ENCODE measurements at regions not wholly inside any gene's neighbourhood (a gene's known extent, or its start where the extent isn't known, plus 50 kb on each side); places are given as distances from the start of the nearest gene placed in this dataset.

- H3K4me1 ChIP-seq, result no peaks in the 10 kb centered on the region
- intact Hi-C loops (cut with DNase I), result no loop called here
- no peak for TF ChIP-seq CTCF (IDR thresholded peaks at IDR 0.05)
- H3K27ac ChIP-seq, result no peak overlapping the region
- H3K4me3 ChIP-seq, result no peak overlapping the region
- H3K27me3 ChIP-seq, result no peaks in the 10 kb centered on the region
- WGBS, 2 donors, result 0 to 8% methylated on average over 1 of the region's 1 CpG
- H3K36me3 ChIP-seq, result no peaks in the 10 kb centered on the region
- DNase-seq (peak in 2 of 6 donors; percentile 13 to 17), ATAC-seq (no peak), FAIRE-seq (no peak)
- H3K9me3 ChIP-seq, result no peaks in the 10 kb centered on the region
Observed at GRCh38 chr4:149291463-149291862, 524.2 kb downstream of the IQCM start.

GRCh38 chr4:149280806-149281205 is 534.8 kb downstream of the IQCM start:
- Histone ChIP-seq H3K27me3 (no peaks in the 10 kb centered on the region), H3K9me3 (no peaks in the 10 kb centered on the region), H3K36me3 (no peaks in the 10 kb centered on the region), H3K4me3 (no peak overlapping the region), H3K4me1 (no peaks in the 10 kb centered on the region), H3K27ac (no peak overlapping the region)
- TF ChIP-seq CTCF (IDR thresholded peaks at IDR 0.05), result no peak
- ATAC-seq (no peak), FAIRE-seq (no peak), DNase-seq (no peak)
- intact Hi-C loops (cut with DNase I), result no loop called here
- 31 to 42% methylated on average over 3 of the region's 3 CpGs for WGBS, 2 donors

GRCh38 chr4:149279776-149280175 is 535.9 kb downstream of the IQCM start:
- H3K4me1 ChIP-seq, result no peaks in the 10 kb centered on the region
- ATAC-seq (no peak), DNase-seq (no peak), FAIRE-seq (no peak)
- no peaks in the 10 kb centered on the region for H3K9me3 ChIP-seq
- no peaks in the 10 kb centered on the region for H3K27me3 ChIP-seq
- no peaks in the 10 kb centered on the region for H3K36me3 ChIP-seq
- TF ChIP-seq CTCF (IDR thresholded peaks at IDR 0.05), result no peak
- no peak overlapping the region for H3K27ac ChIP-seq
- intact Hi-C loops (cut with DNase I), result no loop called here
- H3K4me3 ChIP-seq, result no peak overlapping the region
- 39 to 46% methylated on average over 4 of the region's 4 CpGs for WGBS, 2 donors

DNA sequence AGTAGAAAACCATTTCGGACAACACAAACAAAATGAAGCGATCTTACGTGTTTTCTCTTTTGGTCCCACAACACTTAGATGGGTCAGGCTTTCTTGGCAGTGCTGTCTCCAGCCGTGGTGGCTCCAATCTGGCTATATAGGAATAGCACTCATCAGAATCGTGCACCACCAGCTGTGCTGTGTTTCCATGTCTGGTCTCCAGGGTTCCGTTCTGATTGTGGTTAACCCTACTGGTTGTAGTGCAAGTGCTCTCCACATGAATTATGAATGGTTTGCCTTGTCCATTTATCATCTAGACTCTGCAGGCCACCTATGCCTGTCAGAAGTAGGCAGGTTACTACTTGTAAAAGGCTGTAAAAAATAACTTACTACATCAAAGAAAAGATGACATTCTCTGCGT is 536.3 kb downstream of the IQCM start:
- 75 to 77% methylated on average over 7 of the region's 7 CpGs for WGBS, 2 donors
- DNase-seq, result no peak
- no peak for TF ChIP-seq CTCF (IDR thresholded peaks at IDR 0.05)
- H3K27me3 ChIP-seq, result no peaks in the 10 kb centered on the region
- ATAC-seq, result no peak
- H3K4me1 ChIP-seq, result no peaks in the 10 kb centered on the region
- no peak overlapping the region for H3K4me3 ChIP-seq
- H3K9me3 ChIP-seq, result no peaks in the 10 kb centered on the region
- no peak overlapping the region for H3K27ac ChIP-seq
- FAIRE-seq, result no peak
- intact Hi-C loops (cut with DNase I), result no loop called here
- no peaks in the 10 kb centered on the region for H3K36me3 ChIP-seq

GRCh38 chr4:149277705-149278104 is 537.9 kb downstream of the IQCM start:
- DNase-seq (no peak), FAIRE-seq (no peak), ATAC-seq (no peak)
- WGBS, 2 donors, result 85 to 91% methylated on average over 2 of the region's 2 CpGs
- Histone ChIP-seq H3K4me1 (no peaks in the 10 kb centered on the region), H3K27me3 (no peaks in the 10 kb centered on the region), H3K36me3 (no peaks in the 10 kb centered on the region), H3K9me3 (no peaks in the 10 kb centered on the region), H3K4me3 (no peak overlapping the region), H3K27ac (no peak overlapping the region)
- no peak for TF ChIP-seq CTCF (IDR thresholded peaks at IDR 0.05)
- intact Hi-C loops (cut with DNase I), result no loop called here
